Pancreas (tissue), 10 donors: ENCODE measurements at regions not wholly inside any gene's neighbourhood (a gene's known extent, or its start where the extent isn't known, plus 50 kb on each side); places are given as distances from the start of the nearest gene placed in this dataset.
"Not testable (repeated sequence)": the region's sequence is repeated elsewhere in the genome, so short reads cannot be mapped to it uniquely, and the experiment has no call there.

Source experiments
- ATAC-seq, 4 donors: fragments of 200-7000 bp; cut with Tn5 transposase; one replicate each; pipeline versions ENCODE4 v1.8.0 to v1.9.1; 2020; ENCODE audit warnings: mild to moderate bottlenecking in 4 of 4, moderate library complexity in 4 of 4
- DNase-seq, 6 donors: peaks; one replicate each; pipeline ENCODE4 v3.0.0-alpha.2; 2020
- FAIRE-seq: peaks from 2 replicates; lab custom pipeline; 2012; peaks lifted over from hg19 to GRCh38; lab: Jason Lieb, UNC
- H3K27ac ChIP-seq, 4 donors: fragments of 200-600 bp; sonication (generic); 1 replicate in 3 of 4; 2 replicates in 1 of 4; pipeline versions ENCODE4 v1.5.0 to v1.8.0; 2020
- H3K27me3 ChIP-seq, 4 donors: fragments of 200-600 bp; one replicate each; pipeline ENCODE4 v1.8.0; 2021
- H3K36me3 ChIP-seq, 3 donors: fragments of 200-600 bp; sonication (generic) in 1 of 3; one replicate each; pipeline versions ENCODE4 v1.5.0 to v1.8.0; 2020 to 2021
- H3K4me1 ChIP-seq, 3 donors: fragments of 200-600 bp; one replicate each; pipeline ENCODE4 v1.8.0; 2021
- H3K4me3 ChIP-seq, 4 donors: fragments of 200-600 bp; sonication (generic) in 2 of 4; one replicate each; pipeline versions ENCODE4 v1.5.0 to v1.8.0; 2020 to 2021
- H3K9me3 ChIP-seq, 4 donors: fragments of 200-600 bp; one replicate each; pipeline ENCODE4 v1.8.0; 2021
- CTCF ChIP-seq, 4 donors: fragments of 200-600 bp; sonication (generic) in 3 of 4; IDR thresholded peaks; one replicate each; pipeline versions ENCODE4 v1.5.0 to v1.8.0; 2021; ENCODE audit warnings: antibody characterized with exemption in 4 of 4
- WGBS, 2 donors: extraction: QIAGEN DNeasy Blood & Tissue Kit; methylation state at CpG; one replicate each; pipeline ENCODE4 v1.1.7; 2013; 5-methylcytosine and 5-hydroxymethylcytosine counted together
- intact Hi-C, 3 donors: fragments of 100-400 bp; cut with DNase I; formaldehyde crosslinking; loops; one replicate each; pipeline versions ENCODE4 v1.11.1 to v1.14.2; 2022
- donor health status: healthy with polysubstance abuse.
- donor health status: DM: no; HTN: no; CAD: no; lungs with moderate emphysema.
- donor health status: DM: no; HTN: no; CAD: no.
- donor health status: control.
- donor health status: control.
- donor health status: Bipolar disorder and iron deficiency.
- donor health status: DM: yes; HTN: yes; CAD: no.
- donor health status: DM: no; HTN: no; CAD: no.
- donor health status: DM: no; HTN: no; CAD: no.
- donor health status: DM: yes; HTN: yes; CAD: no.

- no peaks in the 10 kb centered on the region for H3K4me1 ChIP-seq
- ATAC-seq, result no peak
- no peak overlapping the region for H3K27ac ChIP-seq
- H3K36me3 ChIP-seq, result no peaks in the 10 kb centered on the region
- no peak for DNase-seq
- no peaks in the 10 kb centered on the region for H3K9me3 ChIP-seq
- WGBS, 2 donors, result 80% methylated on average over 5 of the region's 5 CpGs
- H3K27me3 ChIP-seq, result no peaks in the 10 kb centered on the region
- no peak for TF ChIP-seq CTCF (IDR thresholded peaks at IDR 0.05)
- intact Hi-C loops, result no loop called here
- H3K4me3 ChIP-seq, result no peak overlapping the region
- FAIRE-seq, result no peak
Measured at GRCh38 chr3:26312816-26313215, 309.8 kb upstream of the LRRC3B start.

- no peak overlapping the region for H3K27ac ChIP-seq
- TF ChIP-seq CTCF (IDR thresholded peaks at IDR 0.05), result no peak
- ATAC-seq (no peak), DNase-seq (no peak), FAIRE-seq (no peak)
- H3K36me3 ChIP-seq, result no peaks in the 10 kb centered on the region
- H3K4me1 ChIP-seq, result no peaks in the 10 kb centered on the region
- no peaks in the 10 kb centered on the region for H3K9me3 ChIP-seq
- H3K4me3 ChIP-seq, result no peak overlapping the region
- H3K27me3 ChIP-seq, result no peaks in the 10 kb centered on the region
- intact Hi-C loops, result no loop called here
Measured at GRCh38 chr3:26316472-26316871, 306.1 kb upstream of the LRRC3B start.

GRCh38 chr3:26323741-26324140 is 298.8 kb upstream of the LRRC3B start:
- H3K4me1 ChIP-seq, H3K9me3 ChIP-seq, H3K4me3 ChIP-seq, H3K36me3 ChIP-seq, ATAC-seq, H3K27me3 ChIP-seq, FAIRE-seq, H3K27ac ChIP-seq, DNase-seq, intact Hi-C loops: not testable (repeated sequence)
- 58 to 61% methylated on average over 6 of the region's 6 CpGs for WGBS, 2 donors

- FAIRE-seq, result no peak
- H3K4me3 ChIP-seq, result no peak overlapping the region
- H3K27me3 ChIP-seq, result no peaks in the 10 kb centered on the region
- no peak overlapping the region for H3K27ac ChIP-seq
- TF ChIP-seq CTCF (IDR thresholded peaks at IDR 0.05), result no peak
- H3K36me3 ChIP-seq, result no peaks in the 10 kb centered on the region
- ATAC-seq, result no peak
- H3K4me1 ChIP-seq, result no peaks in the 10 kb centered on the region
- DNase-seq, result no peak
- 63 to 75% methylated on average over 3 of the region's 3 CpGs for WGBS, 2 donors
- intact Hi-C loops, result no loop called here
- no peaks in the 10 kb centered on the region for H3K9me3 ChIP-seq
Measured at GRCh38 chr3:26340001-26340400, 282.6 kb upstream of the LRRC3B start.

GRCh38 chr3:26343647-26344046 is 278.9 kb upstream of the LRRC3B start:
- DNase-seq, result no peak
- H3K27ac ChIP-seq, result no peak overlapping the region
- 39 to 52% methylated on average over 1 of the region's 1 CpG for WGBS, 2 donors
- no peak for ATAC-seq
- intact Hi-C loops, result no loop called here
- H3K4me1 ChIP-seq, result no peaks in the 10 kb centered on the region
- no peaks in the 10 kb centered on the region for H3K36me3 ChIP-seq
- no peaks in the 10 kb centered on the region for H3K9me3 ChIP-seq
- no peak overlapping the region for H3K4me3 ChIP-seq
- no peak for TF ChIP-seq CTCF (IDR thresholded peaks at IDR 0.05)
- no peak for FAIRE-seq
- H3K27me3 ChIP-seq, result no peaks in the 10 kb centered on the region

GRCh38 chr3:26345613-26346012 is 277.0 kb upstream of the LRRC3B start:
- FAIRE-seq (no peak), ATAC-seq (no peak), DNase-seq (no peak)
- TF ChIP-seq CTCF (IDR thresholded peaks at IDR 0.05), result no peak
- Histone ChIP-seq H3K4me1 (no peaks in the 10 kb centered on the region), H3K36me3 (no peaks in the 10 kb centered on the region), H3K9me3 (no peaks in the 10 kb centered on the region), H3K4me3 (no peak overlapping the region), H3K27me3 (no peaks in the 10 kb centered on the region), H3K27ac (no peak overlapping the region)
- 64 to 75% methylated on average over 10 of the region's 10 CpGs for WGBS, 2 donors
- intact Hi-C loops, result no loop called here
